GM23338 (cell line): ENCODE measurements at regions not wholly inside any gene's neighbourhood (a gene's known extent, or its start where the extent isn't known, plus 50 kb on each side); places are given as distances from the start of the nearest gene placed in this dataset.

ENCODE experiments used
- ATAC-seq: fragments of 200-7000 bp; cut with Tn5 transposase; 3 replicates; pipeline ENCODE4 v1.9.1; 2020
- DNase-seq: peaks from one replicate; pipeline ENCODE4 v3.0.0-alpha.2; 2015; ENCODE audit warnings: low spot score
- H2AFZ ChIP-seq: fragments of 200-600 bp; sonication (generic); 2 replicates; pipeline ENCODE4 v1.8.0; 2016; ENCODE audit warnings: antibody characterized with exemption, mild to moderate bottlenecking, moderate library complexity
- H3F3A ChIP-seq: fragments of 200-600 bp; sonication (generic); replicated peaks from 2 replicates; pipeline ENCODE4 v1.8.0; 2017; ENCODE audit warnings: antibody characterized with exemption, mixed run types, low read depth
- H3K27ac ChIP-seq: fragments of 200-600 bp; sonication (generic); 2 replicates; pipeline ENCODE4 v1.6.1; 2016; ENCODE audit warnings: low read depth
- H3K27me3 ChIP-seq: fragments of 200-600 bp; sonication (generic); 2 replicates; pipeline ENCODE4 v1.8.0; 2016; ENCODE audit warnings: mild to moderate bottlenecking, mixed run types, moderate library complexity; ENCODE audit not compliant: insufficient read depth
- H3K36me3 ChIP-seq: fragments of 200-600 bp; sonication (generic); 2 replicates; pipeline ENCODE4 v1.8.0; 2016; ENCODE audit warnings: mild to moderate bottlenecking; ENCODE audit not compliant: insufficient read depth
- H3K4me1 ChIP-seq: fragments of 200-600 bp; sonication (generic); 2 replicates; pipeline ENCODE4 v1.8.0; 2016; ENCODE audit warnings: mild to moderate bottlenecking, moderate library complexity; ENCODE audit not compliant: insufficient read depth
- H3K4me2 ChIP-seq: fragments of 200-600 bp; sonication (generic); 2 replicates; pipeline ENCODE4 v1.7.1; 2017; ENCODE audit warnings: mixed run types
- H3K4me3 ChIP-seq: fragments of 200-600 bp; sonication (generic); 2 replicates; pipeline ENCODE4 v1.6.1; 2016; ENCODE audit warnings: mixed run types
- H3K79me2 ChIP-seq: fragments of 200-600 bp; sonication (generic); replicated peaks from 2 replicates; pipeline ENCODE4 v1.8.0; 2017; ENCODE audit warnings: mild to moderate bottlenecking; ENCODE audit not compliant: insufficient read depth
- H3K9me2 ChIP-seq: fragments of 200-600 bp; sonication (generic); 2 replicates; pipeline ENCODE4 v1.8.0; 2017; ENCODE audit not compliant: insufficient read depth
- H4K20me1 ChIP-seq: fragments of 200-600 bp; sonication (generic); replicated peaks from 2 replicates; pipeline ENCODE4 v1.8.0; 2017; ENCODE audit warnings: mild to moderate bottlenecking; ENCODE audit not compliant: insufficient read depth
- H3K27ac Mint-ChIP-seq: 2 replicates; pipeline ENCODE4 v1.8.0; 2020; ENCODE audit warnings: inconsistent platforms, mild to moderate bottlenecking, moderate library complexity, mixed read lengths
- H3K27me3 Mint-ChIP-seq: 3 replicates; pipeline ENCODE4 v1.8.0; 2022; ENCODE audit warnings: low read depth, mild to moderate bottlenecking, moderate library complexity, mixed read lengths, inconsistent platforms; ENCODE audit not compliant: insufficient read depth, poor library complexity
- H3K36me3 Mint-ChIP-seq: 3 replicates; pipeline ENCODE4 v1.8.0; 2021; ENCODE audit warnings: low read depth, mild to moderate bottlenecking, inconsistent platforms, moderate library complexity, mixed read lengths
- H3K4me1 Mint-ChIP-seq: 3 replicates; pipeline ENCODE4 v1.8.0; 2020; ENCODE audit warnings: mild to moderate bottlenecking, inconsistent platforms, mixed read lengths
- H3K4me3 Mint-ChIP-seq: 3 replicates; pipeline ENCODE4 v1.8.0; 2021; ENCODE audit warnings: moderate library complexity, mild to moderate bottlenecking, inconsistent platforms, mixed read lengths
- H3K9me3 Mint-ChIP-seq: 3 replicates; pipeline ENCODE4 v1.8.0; 2020; ENCODE audit warnings: moderate library complexity, mild to moderate bottlenecking, inconsistent platforms, mixed read lengths
- CREB1 ChIP-seq: fragments of 250-450 bp; sonication (Bioruptor Pico); IDR thresholded peaks from 2 replicates; pipeline ENCODE4 v1.5.0; 2020; ENCODE audit warnings: low read depth, mild to moderate bottlenecking, moderate library complexity
- ETS1 ChIP-seq: IDR thresholded peaks from 2 replicates; pipeline ENCODE4 v1.6.1; 2016; ENCODE audit warnings: antibody characterized with exemption
- EZH2 ChIP-seq: fragments of 200-600 bp; sonication (generic); IDR thresholded peaks from one replicate; pipeline ENCODE4 v1.8.0; 2017; ENCODE audit warnings: antibody characterized with exemption, mild to moderate bottlenecking, low read depth; ENCODE audit not compliant: unreplicated experiment
- EZH2phosphoT487 ChIP-seq: fragments of 200-600 bp; sonication (generic); IDR thresholded peaks from one replicate; pipeline ENCODE4 v1.8.1; 2018; ENCODE audit warnings: antibody characterized with exemption; ENCODE audit not compliant: unreplicated experiment
- JUNB ChIP-seq: IDR thresholded peaks from one replicate; pipeline ENCODE4 v1.6.1; 2016; ENCODE audit warnings: antibody characterized with exemption; ENCODE audit not compliant: unreplicated experiment
- NANOG ChIP-seq: IDR thresholded peaks from 2 replicates; pipeline ENCODE4 v1.6.1; 2016; ENCODE audit warnings: antibody characterized with exemption, borderline replicate concordance
- POLR2AphosphoS5 ChIP-seq: IDR thresholded peaks from 2 replicates; pipeline ENCODE4 v1.6.1; 2016; ENCODE audit warnings: antibody characterized with exemption, low read depth
- REST ChIP-seq: IDR thresholded peaks from one replicate; pipeline ENCODE4 v1.6.1; 2018; ENCODE audit warnings: antibody characterized with exemption; ENCODE audit not compliant: unreplicated experiment
- STAT1 ChIP-seq: IDR thresholded peaks from one replicate; pipeline ENCODE4 v1.6.1; 2016; ENCODE audit warnings: antibody characterized with exemption; ENCODE audit not compliant: unreplicated experiment
- ZNF114 ChIP-seq: fragments of 250-450 bp; sonication (Bioruptor Pico); IDR thresholded peaks from 2 replicates; pipeline ENCODE4 v1.5.0; 2020; ENCODE audit warnings: mild to moderate bottlenecking, moderate library complexity
- ZNF331 ChIP-seq: fragments of 250-450 bp; sonication (Bioruptor Pico); IDR thresholded peaks from 2 replicates; pipeline ENCODE4 v1.5.0; 2020; ENCODE audit warnings: low read depth, mild to moderate bottlenecking, moderate library complexity
- ZNF462 ChIP-seq: fragments of 250-450 bp; sonication (Bioruptor Pico); IDR thresholded peaks from 2 replicates; pipeline ENCODE4 v1.5.0; 2020; ENCODE audit warnings: mild to moderate bottlenecking, moderate library complexity
- TF ChIP-seq, protein P1 (sequence below), 2 experiments: fragments of 200-600 bp in 1 of 2; sonication (generic) in 1 of 2; conservative IDR thresholded peaks; 2 replicates each; pipeline versions ENCODE4 v1.5.1 to v1.6.1; 2016 to 2017; ENCODE audit warnings: antibody characterized with exemption in 2 of 2, low read depth in 2 of 2, mild to moderate bottlenecking in 2 of 2, moderate library complexity in 1 of 2

GRCh38 chr5:57784121-57784520 is 301.5 kb upstream of the ACTBL2 start:
- H3K9me3 Mint-ChIP-seq: no peaks in the 10 kb centered on the region
- no peak overlapping the region for H2AFZ ChIP-seq

More at GRCh38 chr5:57784121-57784520, 301.5 kb upstream of the ACTBL2 start:
- Histone ChIP-seq H3K27me3 (no peaks in the 10 kb centered on the region), H3K27ac (no peak overlapping the region), H3K36me3 (no peaks in the 10 kb centered on the region), H3K9me2 (no peaks in the 10 kb centered on the region), H4K20me1 (no peaks in the 10 kb centered on the region), H3F3A (no peaks in the 10 kb centered on the region), H3K4me2 (no peak overlapping the region), H3K79me2 (no peaks in the 10 kb centered on the region), H3K4me1 (0 out of 2 replicates have a peak, but pooled peaks cover 3% of the 10 kb centered on the region), H3K4me3 (no peak overlapping the region)
- Mint-ChIP-seq H3K36me3 (no peaks in the 10 kb centered on the region), H3K27me3 (no peaks in the 10 kb centered on the region), H3K27ac (no peak overlapping the region), H3K4me1 (peaks cover 3% of the 10 kb centered on the region; the same call in 1 of the 3 replicates), H3K4me3 (no peak overlapping the region)
- DNase-seq (no peak), ATAC-seq (no peak)
- TF ChIP-seq STAT1 (no peak), JUNB (no peak), ZNF462 (CRISPR knock-in tag) (no peak), ETS1 (no peak), EZH2phosphoT487 (no peak), CREB1 (CRISPR knock-in tag) (no peak), EZH2 (no peak), POLR2AphosphoS5 (no peak), REST (no peak), ZNF331 (CRISPR knock-in tag) (no peak), ZNF114 (no peak), NANOG (no peak)
- TF ChIP-seq, protein P1, sequence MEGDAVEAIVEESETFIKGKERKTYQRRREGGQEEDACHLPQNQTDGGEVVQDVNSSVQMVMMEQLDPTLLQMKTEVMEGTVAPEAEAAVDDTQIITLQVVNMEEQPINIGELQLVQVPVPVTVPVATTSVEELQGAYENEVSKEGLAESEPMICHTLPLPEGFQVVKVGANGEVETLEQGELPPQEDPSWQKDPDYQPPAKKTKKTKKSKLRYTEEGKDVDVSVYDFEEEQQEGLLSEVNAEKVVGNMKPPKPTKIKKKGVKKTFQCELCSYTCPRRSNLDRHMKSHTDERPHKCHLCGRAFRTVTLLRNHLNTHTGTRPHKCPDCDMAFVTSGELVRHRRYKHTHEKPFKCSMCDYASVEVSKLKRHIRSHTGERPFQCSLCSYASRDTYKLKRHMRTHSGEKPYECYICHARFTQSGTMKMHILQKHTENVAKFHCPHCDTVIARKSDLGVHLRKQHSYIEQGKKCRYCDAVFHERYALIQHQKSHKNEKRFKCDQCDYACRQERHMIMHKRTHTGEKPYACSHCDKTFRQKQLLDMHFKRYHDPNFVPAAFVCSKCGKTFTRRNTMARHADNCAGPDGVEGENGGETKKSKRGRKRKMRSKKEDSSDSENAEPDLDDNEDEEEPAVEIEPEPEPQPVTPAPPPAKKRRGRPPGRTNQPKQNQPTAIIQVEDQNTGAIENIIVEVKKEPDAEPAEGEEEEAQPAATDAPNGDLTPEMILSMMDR (conservative IDR thresholded peaks at IDR 0.05; ENCODE audit: low read depth in 2 of 2): no peak
